Endometrial microvascular endothelial cells (primary cell): ENCODE measurements at regions not wholly inside any gene's neighbourhood (a gene's known extent, or its start where the extent isn't known, plus 50 kb on each side); places are given as distances from the start of the nearest gene placed in this dataset.

ENCODE experiments used
- in situ Hi-C: cut with HindIII; loops from 2 replicates; pipeline ENCODE4 v1.10.0; 2017; ENCODE audit warnings: low sequenced_read_pairs, low pct_unique_long_range_greater_than_20kb; ENCODE audit errors: inconsistent ontology term

- in situ Hi-C loops, result no loop called here
Observed at GRCh38 chr5:74095871-74096270, 469.9 kb downstream of the ARHGEF28 start.

- in situ Hi-C loops, result no loop called here
Observed at GRCh38 chr5:74094782-74095108, 468.7 kb downstream of the ARHGEF28 start.

- in situ Hi-C loops, result no loop called here
Observed at GRCh38 chr5:74094096-74094781, 468.2 kb downstream of the ARHGEF28 start.

- in situ Hi-C loops, result no loop called here
Observed at GRCh38 chr5:74093561-74093960, 467.6 kb downstream of the ARHGEF28 start.

GRCh38 chr5:74092766-74093165 is 466.8 kb downstream of the ARHGEF28 start:
- in situ Hi-C loops, result no loop called here

- in situ Hi-C loops, result no loop called here
Observed at GRCh38 chr5:74085782-74086181, 459.8 kb downstream of the ARHGEF28 start.

GRCh38 chr5:74085186-74085585 is 459.2 kb downstream of the ARHGEF28 start:
- in situ Hi-C loops, result no loop called here

GRCh38 chr5:74083096-74083791 is 457.2 kb downstream of the ARHGEF28 start:
- in situ Hi-C loops, result no loop called here

- in situ Hi-C loops, result no loop called here
Observed at GRCh38 chr5:74082512-74083055, 456.6 kb downstream of the ARHGEF28 start.

- in situ Hi-C loops, result no loop called here
Observed at GRCh38 chr5:74081126-74081525, 455.1 kb downstream of the ARHGEF28 start.

GRCh38 chr5:74079971-74080556 is 454.1 kb downstream of the ARHGEF28 start:
- in situ Hi-C loops, result no loop called here

- in situ Hi-C loops, result no loop called here
Observed at GRCh38 chr5:74075501-74076484, 449.8 kb downstream of the ARHGEF28 start.

- in situ Hi-C loops, result no loop called here
Observed at GRCh38 chr5:74074111-74074510, 448.1 kb downstream of the ARHGEF28 start.

GRCh38 chr5:74073257-74073656 is 447.3 kb downstream of the ARHGEF28 start:
- in situ Hi-C loops, result no loop called here

- in situ Hi-C loops, result no loop called here
Observed at GRCh38 chr5:74072646-74073045, 446.6 kb downstream of the ARHGEF28 start.

GRCh38 chr5:74070766-74071165 is 444.8 kb downstream of the ARHGEF28 start:
- in situ Hi-C loops, result no loop called here

GRCh38 chr5:74069741-74070140 is 443.7 kb downstream of the ARHGEF28 start:
- in situ Hi-C loops, result no loop called here

- in situ Hi-C loops, result no loop called here
Observed at GRCh38 chr5:74067748-74068541, 441.9 kb downstream of the ARHGEF28 start.
